WTC11 (cell line): ENCODE measurements at regions not wholly inside any gene's neighbourhood (a gene's known extent, or its start where the extent isn't known, plus 50 kb on each side); places are given as distances from the start of the nearest gene placed in this dataset.

ENCODE experiments used
- FOXP1 ChIP-seq: sonication (generic); formaldehyde crosslinking; IDR thresholded peaks from 2 replicates; pipeline ENCODE4 v1.8.0; 2022; ENCODE audit warnings: missing genetic modification reagents, mild to moderate bottlenecking, moderate library complexity, borderline replicate concordance
- TF ChIP-seq, protein P1 (sequence below): sonication (generic); formaldehyde crosslinking; IDR thresholded peaks from 2 replicates; pipeline ENCODE4 v1.8.1; 2023; ENCODE audit warnings: mild to moderate bottlenecking, moderate library complexity, missing genetic modification reagents

DNA sequence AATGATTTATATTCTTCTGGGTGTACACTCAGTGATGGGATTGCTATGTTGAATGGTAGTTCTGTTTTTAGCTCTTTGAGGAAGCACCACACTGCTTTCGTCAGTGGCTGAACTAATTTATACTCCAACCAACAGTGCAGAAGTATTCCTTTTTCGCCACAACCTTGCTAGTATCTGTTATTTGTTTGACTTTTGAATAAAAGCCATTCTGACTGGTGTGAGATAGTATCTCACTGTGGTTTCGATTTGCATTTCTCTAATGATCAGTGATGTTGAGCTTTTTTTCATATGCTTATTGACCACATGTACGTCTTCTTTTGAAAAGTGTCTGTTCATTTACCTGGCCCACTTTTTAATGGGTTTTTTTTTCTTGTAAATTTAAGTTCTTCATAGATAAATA lies 583.8 kb upstream of the ARID1B start:
- TF ChIP-seq, protein P1, sequence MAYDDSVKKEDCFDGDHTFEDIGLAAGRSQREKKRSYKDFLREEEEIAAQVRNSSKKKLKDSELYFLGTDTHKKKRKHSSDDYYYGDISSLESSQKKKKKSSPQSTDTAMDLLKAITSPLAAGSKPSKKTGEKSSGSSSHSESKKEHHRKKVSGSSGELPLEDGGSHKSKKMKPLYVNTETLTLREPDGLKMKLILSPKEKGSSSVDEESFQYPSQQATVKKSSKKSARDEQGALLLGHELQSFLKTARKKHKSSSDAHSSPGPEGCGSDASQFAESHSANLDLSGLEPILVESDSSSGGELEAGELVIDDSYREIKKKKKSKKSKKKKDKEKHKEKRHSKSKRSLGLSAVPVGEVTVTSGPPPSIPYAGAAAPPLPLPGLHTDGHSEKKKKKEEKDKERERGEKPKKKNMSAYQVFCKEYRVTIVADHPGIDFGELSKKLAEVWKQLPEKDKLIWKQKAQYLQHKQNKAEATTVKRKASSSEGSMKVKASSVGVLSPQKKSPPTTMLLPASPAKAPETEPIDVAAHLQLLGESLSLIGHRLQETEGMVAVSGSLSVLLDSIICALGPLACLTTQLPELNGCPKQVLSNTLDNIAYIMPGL (CRISPR knock-in tag): no peak
- TF ChIP-seq FOXP1 (CRISPR knock-in tag): no peak
